Activated CD4-positive, alpha-beta T cell treated with anti-CD3 and anti-CD28 coated beads, Interleukin-2, Interleukin-6, amounts not matched to agents 100 ng/mL and 50 ng/mL, durations not matched to agents 16 hours and 8 hours (primary cell): ENCODE measurements at regions not wholly inside any gene's neighbourhood (a gene's known extent, or its start where the extent isn't known, plus 50 kb on each side); places are given as distances from the start of the nearest gene placed in this dataset.

Experiments used
- DNase-seq: peaks from one replicate; pipeline ENCODE4 v3.0.0-alpha.2; 2020

DNA sequence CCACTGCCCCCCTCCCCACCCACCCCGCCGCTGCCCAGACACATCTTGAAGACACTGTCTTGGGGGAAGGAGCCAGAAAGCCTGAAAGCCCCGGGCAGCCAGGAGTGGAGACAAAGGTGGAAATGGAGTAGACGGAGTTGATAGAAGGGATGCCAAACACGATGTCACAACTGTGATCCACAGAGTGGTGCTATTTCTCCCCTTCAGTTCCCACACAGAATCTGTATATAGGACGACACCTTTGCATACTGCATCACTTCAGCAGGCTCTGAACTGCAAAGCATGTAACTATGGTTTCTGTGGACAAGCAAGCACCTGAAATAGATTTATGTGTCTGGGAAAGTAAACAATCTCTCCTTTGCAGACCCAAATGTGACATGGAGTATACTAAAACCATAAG is 56.4 kb upstream of the F13A1 start:
- no peak for DNase-seq

DNA sequence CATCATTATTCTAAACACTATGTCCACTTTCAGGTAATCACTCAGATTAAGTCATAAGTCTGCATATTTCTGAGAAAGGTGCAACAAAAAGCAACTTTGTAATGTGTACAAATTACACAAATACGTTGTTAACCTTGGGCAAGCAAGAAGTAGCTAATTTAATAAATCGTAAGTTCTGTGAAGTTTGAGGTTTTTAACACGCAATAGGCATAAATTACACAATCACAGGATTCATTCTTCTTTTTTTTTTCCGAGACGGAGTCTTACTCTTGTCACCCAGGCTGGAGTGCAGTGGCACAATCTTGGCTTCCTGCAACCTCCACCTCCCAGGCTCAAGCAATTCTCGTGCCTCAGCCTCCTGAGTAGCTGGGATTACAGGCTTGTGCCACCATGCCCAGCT is 57.2 kb upstream of the F13A1 start:
- DNase-seq, result no peak

DNA sequence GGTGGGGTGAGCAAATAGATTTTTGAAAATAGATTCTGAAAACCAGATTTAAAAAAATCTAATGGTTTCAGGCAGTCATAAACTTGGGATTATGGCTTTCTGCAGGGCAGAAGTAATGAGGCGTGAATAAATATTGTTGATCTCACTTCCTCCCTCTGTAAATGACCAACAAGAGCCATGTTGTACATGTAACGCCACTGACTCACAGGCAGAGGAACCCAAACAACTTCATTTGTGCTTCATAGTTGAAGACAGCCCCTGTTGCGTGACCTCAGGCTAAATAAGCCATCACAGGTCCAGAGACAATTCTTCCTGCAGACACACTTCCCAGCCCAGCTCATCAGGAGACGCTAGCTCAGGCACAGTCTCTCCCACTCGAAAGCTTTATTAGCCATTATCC is 59.1 kb upstream of the F13A1 start:
- DNase-seq, result no peak

DNA sequence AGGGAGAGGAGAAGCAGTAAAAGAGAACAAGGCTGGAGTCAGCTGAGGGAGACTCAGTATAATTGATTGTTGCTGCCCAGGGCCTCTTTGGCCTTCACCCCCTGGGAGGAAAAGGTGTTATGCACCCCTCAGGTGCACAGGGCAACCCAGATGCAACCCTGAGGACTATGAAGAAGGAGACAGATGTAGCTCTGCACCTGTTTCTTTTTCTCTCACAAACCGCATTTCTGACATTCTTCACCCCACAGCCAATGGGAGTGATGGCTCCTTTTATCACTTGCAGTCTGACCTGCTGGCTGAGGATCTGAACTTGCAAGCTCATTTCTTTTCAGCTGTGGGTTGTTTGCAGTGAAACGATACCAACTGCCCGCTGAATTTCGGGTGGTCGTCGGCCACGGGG is 64.1 kb upstream of the F13A1 start:
- no peak for DNase-seq

DNA sequence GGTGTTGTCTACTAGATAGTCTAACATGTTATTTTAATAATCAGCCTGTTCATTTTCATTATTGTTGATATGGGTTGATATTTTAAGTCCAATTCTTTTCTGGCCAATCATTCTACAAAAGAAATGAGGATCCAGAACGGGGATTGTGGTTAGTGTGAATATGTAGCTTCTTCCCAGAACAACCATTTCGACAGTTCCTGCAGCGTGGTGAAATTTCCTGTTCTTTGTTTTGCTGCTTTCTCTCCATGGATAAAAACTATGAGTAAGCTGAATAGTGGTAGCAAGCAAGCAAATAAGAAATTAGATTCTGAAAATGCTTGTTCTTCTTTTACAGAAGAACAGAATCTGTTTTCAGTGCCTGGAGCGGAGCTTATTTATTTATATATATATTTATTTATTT is 65.5 kb upstream of the F13A1 start:
- no peak for DNase-seq

DNA sequence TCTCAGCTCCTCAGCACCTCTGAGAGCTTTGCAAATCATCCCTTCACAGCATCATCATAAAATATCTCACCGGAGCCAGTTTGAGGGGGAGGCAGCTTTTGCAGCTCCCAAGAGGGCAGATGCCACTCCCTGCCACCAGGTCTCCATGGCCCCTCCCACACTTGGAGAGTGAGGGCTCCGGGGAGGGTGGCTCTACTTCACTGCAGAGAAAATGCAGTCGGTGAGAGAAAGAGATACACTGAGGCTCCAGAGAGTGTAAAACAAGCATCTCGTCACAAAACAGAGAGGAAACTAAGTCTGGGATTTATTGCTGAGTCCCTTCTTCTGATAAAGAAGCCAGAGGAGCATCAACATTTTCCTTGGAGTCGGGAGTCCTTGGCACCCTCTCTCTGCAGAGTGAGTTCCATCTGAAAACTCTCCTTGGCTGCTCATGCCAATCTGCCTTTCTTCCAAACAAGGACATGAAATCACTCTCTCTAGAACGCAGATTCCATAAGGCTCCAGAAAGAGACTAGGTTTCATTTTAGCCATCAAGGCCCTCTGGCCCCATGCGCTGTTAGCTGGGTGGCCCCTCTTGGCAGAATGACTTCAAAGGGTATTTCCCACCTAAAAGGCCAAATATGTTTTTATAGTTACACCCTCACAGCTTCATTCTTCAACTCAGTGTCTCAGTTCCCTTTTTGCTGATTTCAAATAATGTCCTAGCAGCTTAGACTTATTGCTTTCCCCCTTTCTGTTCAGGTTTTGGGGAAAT is 70.6 kb upstream of the F13A1 start:
- DNase-seq, result no peak

DNA sequence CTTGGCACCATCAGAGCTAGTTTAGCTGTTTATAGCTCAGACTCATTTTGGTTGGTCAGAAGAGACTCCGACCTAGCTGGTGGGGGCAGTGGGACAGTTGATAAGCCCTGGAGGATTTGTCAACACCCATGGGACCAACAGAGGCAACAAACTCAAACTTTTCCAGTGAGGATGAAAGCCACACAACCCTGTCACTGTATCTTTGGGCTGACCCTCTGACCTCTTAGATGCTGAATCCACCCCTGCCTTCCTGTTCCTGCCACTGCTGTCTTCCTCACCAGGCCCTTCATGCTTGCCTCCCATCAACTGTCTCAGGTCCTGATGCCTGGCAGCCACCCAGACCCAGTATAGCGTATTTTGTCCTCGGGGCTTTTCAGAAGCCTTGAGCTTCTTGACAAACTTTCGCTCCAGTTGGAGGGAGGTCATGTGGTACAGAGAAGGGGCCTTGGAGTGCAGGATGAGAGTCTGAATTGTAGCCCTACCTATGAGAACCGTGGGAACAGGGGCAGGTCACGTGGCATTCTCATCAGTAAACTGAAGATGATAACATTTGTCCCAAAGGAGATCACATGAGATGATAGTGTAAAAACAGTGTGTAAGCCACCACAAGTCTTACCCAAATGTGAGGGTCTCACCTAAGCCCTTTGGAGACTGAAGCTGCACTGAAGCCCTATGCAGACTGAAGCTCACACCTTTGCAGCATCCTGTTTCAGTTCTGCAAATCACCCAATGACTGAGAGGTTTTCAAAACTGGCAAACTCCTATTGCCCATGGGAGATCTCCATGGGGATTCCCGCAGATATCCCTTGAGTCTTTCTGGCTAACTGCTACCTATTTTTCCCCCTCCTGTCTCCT is 72.0 kb upstream of the F13A1 start:
- DNase-seq, result no peak

DNA sequence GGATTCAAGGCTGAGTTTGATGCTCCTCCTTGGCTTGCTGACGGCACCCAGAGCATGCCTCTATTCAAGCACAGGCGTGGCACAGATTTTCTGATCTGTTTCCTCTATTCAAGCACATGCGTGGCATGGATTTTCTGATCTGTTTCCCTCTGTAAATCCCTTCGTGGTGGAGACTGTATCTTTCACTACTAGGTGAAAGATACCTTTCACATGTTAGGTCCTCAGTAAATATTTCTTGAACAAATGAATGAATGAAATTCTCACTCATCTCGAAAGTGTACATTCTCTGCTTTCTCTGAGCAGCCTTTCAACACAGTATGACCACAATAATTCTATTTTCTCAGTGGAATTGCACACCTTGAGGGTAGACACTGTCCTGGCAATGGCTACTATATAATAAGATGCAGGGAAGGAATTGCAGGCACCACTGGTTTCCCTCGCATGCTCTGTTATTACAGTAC is 72.6 kb upstream of the F13A1 start:
- no peak for DNase-seq

DNA sequence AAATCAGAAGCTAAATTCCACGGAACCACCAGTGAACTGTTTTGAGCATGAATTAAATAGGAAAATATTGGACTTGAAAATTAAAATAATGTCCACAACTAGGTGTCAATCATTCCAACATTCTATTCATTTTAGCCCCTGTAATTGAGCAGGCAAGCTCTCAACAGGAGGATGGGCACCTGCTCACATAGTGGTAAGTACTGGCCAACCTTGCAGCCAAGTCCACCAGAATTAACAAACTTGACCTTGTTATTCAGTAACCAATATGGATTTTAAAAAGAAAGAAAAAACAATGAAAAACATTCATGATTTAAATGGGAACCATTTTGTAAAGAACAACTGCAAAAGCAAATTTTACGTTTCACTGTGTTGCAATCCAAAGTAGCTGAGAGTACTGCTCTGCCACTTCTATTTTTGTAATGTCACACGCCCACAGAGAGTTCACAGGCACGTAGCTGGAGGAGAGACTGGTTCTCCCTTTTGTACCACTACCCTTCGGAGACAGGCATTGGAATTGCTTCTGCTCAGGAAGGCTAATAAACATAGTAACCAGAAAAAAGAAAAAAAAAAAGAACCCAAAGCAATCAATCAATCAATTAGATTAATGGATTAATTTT is 75.2 kb upstream of the F13A1 start:
- DNase-seq, result no peak

DNA sequence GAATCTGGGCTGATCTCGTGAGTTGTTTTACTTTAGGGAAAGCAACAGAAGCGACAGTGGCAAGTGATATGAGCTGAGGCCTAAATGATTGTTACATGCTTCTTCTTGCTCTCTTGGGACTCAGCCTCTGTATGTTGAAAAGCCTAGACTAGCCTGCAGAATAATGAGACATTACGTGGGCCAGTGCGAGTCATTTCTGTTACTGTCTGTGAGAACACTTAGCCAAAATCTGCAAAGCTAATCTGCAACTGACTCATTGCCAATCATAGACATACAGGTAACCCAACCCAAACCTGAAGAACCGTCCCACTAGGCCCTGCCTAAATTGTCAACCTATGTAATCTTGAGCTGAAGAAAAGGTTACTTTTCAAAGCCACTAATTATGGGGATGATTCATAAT is 77.4 kb upstream of the F13A1 start:
- no peak for DNase-seq

DNA sequence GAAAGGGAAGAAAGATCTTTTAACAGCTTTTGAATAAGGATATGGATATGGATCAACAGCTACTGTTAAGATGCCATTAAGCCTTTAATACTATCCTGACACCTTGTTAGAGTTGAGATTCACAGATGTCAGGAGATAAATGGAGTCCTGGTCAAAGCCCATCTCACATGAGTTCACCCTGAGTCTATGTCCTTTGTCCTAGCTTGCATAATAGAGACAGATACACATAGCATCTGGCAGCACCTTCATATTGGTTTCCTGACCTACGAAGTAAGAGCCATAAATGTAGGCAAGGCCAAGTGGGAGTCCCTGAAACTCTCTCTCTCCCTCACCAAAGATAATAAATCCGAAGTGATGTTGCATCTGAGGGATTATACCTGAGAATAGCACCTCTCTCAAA is 79.1 kb upstream of the F13A1 start:
- DNase-seq, result no peak

DNA sequence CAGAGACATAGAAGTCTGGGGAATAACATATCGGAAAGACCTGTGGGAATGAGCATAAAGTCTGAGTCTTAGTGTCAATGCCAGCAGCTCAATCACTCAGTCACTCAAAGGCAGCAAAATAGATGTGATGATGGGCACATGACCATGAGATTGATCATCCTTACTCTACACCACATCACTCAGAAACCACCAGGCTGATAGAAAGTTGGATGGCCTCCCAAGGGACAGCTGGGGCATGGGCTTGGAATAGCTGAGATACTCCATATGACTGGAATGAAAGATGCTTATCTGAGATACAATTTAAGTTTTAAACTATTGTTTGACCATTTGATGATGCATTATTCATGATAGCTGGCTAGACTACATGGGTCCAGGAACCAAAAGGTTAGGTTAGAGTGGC is 80.9 kb upstream of the F13A1 start:
- DNase-seq, result no peak

DNA sequence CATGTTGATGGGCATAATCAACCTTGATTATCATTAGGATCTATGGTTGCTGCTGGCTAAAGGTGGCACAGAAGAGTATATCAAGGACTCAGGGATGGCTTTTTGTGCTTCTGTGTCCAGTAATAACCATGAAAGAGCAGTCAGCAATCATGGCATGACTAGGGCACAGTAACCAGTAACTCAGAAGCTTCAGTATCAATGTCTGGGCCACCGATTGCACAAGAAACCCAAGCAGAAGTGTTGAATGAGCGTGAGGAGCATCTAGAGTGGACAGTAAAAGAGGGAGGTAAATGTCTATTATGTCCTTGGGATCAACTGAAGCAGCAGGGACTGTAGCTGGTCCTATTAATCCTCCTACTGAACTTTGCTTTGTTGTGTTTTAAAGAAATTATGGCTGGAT is 81.5 kb upstream of the F13A1 start:
- no peak for DNase-seq

DNA sequence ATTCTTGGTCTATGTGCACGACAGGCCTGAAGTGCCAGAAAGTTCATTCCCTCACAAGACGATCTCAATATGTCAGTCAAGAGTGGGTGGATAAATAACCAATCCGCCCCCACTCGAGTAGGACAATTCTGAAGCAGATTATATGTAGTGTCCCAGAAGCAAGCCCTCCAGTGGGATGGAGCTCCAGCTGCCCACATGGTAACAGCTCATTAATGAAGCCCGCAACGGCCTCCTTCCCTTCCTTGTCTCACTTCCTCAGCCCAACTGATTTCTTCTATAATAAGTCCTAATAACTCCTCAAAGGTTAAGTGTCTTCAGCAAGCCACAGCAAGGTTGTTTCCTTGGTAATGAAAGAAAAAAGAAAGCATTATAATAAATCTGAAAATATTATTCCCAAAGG is 82.1 kb upstream of the F13A1 start:
- no peak for DNase-seq

DNA sequence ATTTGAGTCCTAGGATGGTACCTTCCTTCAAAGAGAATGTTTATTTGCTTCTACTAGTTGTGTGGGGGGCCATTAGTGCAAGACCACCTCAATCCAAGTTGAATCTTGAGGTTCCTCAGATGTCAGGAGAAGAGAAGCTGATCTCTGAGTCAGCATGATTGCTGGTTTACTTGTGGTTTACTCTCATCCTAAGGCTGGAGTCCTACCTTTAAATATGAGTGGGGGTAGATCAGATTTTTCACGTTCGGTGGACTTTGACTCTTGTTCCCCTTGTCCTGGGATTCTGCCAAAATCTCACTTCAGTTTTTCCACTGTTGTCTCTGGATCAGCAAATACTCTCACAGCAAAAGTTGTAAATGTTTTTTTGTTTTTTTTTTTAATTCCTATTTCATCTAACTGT is 84.6 kb upstream of the F13A1 start:
- no peak for DNase-seq

DNA sequence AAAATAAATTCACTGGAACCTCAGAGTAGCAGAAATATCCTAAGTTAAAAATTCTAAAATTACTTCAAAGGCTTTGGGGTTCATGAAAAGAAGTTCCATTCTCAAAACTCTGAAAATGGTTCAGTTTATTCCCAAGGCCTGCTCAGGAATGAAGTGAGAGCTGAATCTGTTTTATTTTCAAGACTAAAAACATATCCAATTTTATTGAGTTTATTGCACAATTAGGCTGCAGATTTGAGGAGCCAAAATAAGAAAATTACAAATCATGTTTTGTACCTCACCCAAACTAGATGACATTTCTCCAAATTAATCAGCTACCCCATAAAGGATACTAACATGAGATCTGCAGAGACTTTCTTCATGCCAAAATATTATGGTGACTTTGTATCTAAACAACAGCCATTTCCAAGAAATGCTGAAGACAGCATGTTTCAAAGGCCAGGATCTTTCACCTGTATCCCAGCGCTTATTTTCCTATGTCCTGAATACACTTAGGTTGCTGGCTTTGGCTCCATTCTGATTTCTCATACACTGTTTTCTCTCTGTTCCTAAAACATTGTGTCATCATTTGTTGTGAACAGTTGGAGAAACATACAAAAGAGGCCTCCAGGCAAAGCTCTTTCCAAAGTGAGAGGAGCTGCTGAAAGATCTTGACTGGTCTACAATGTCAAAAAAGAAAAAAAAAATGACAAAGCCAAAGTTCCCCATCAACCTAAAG is 85.7 kb upstream of the F13A1 start:
- DNase-seq, result no peak

DNA sequence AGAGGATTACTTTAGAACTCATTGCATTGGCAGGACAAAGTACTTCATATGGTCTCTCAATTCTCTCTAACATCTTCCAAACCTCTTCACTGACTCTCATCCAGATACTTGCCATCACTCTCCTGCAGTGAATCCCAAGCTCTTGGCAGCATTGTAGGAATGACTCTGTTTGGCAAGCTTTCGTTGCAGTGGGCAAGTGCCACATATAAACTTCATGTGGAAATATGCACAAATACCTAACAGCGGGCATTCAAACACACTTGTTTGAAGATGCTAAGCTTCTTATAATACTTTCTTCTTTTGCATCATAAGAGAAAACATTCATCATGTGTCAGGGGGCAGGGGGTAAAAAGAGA is 86.2 kb upstream of the F13A1 start:
- DNase-seq, result no peak

DNA sequence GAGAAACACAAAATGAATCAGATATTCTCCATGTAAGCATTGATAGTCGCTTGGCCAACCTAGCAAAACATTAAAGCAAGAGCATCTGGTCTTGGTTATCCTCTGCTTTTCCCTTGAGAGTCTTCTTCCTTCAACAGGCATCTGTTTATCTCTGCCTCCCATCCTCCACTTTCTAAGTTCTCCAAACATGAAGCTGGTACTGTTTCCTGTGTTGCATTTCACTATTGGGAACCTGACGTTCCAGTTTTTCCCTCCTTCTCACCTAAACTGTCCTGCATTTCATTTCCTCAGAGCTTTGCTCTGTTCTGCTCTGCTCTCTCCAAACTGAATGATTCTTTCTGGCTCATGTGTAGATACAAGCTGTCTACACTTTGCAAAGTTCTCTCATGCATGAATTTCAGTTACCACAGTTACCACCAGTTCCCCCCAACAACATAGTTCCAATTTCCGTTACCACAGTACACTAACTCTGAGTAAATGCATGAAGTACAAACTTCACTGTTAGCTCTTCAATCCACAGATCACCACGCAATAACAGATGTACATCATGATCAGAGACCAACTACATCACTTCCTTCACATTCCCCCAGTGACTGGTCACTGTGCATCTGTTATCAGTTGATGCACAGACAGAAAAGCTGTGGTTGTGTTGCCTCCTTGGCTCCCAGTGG is 86.7 kb upstream of the F13A1 start:
- no peak for DNase-seq

DNA sequence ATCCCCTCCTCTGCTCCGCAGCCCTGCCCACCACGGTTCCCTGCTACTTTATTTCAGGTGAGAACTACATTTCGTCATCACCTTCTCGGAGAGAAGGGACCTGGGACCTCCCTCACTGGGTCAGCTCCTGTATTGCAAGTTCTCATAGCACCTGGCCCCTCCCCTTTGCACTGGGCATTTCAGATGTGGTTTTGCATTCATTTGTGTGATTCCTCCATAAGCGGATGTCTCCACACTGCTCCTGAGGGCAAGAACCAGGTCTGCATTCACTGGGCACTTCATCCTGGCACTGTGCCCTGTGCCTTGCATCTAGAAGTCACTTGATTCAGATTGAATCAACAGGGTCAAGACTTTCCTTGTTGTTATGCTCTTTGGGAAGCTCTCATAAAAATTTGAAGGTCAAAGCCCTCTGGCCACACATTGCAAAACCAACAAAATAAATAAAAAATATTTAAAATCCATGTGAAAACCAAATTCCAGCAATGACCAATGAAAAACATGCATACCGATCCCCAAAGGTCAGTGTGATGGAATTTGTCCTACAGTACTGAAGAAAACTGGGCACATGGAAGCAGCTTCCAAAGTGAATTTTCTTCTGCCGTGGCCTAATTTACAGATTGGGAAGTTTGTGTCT is 89.1 kb upstream of the F13A1 start:
- no peak for DNase-seq

DNA sequence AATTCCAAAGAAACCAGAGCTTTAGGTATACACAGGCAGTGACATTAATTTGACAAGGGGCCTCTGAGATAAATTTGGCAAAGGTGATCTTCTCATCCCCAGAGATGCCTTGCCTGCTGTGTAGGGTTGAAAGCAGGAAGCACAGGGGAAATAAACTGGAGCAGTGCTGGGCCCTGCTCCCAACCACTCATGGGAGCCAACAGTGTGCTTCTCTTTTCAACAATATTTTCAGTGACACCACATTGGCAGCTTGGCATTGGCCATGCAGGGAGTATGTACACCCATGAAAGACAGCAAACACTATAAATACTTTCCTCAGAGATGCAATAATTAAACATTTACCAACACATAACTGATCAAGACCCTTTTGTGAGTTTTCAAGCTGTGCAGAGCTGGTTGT is 90.7 kb upstream of the F13A1 start:
- no peak for DNase-seq

DNA sequence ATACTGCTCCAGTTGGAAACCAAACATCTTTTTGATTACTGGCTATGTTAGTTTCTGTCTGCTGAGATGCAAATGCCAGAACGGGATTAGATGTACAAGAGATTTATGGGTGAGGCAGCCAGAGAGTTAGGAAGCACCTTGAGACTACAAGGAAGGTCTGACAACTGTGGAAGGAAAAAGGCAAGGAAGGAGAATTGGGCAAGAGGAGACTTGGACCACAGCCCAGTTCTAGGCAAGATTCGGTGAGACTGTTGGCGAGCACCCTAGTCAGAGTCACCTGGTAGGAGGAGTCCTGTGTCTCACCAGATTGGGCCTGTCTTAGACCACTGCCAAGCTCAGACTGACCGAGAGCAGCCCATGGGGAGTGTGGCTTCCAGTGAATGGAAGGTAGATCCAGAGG is 91.8 kb upstream of the F13A1 start:
- no peak for DNase-seq

DNA sequence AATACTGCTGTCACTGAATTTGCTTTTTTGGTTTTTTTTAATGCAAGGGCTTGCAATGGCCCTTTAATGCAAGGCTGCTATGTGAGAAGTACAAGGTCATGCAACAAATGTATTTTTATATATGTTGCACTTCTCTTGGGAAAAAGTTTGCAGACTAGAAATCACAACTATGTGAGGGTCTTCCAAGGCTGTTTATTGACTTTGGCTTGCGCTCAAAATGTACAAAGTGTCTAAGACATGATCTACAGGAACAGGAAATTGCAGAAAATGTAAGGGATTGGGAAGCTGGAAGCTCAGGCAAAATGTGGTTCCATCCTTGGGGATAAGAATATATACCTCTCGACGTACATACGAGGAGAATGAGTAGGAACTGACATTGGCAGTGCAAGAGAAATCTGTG is 92.2 kb upstream of the F13A1 start:
- DNase-seq, result no peak
